A549 (cell line): ENCODE measurements at regions not wholly inside any gene's neighbourhood (a gene's known extent, or its start where the extent isn't known, plus 50 kb on each side); places are given as distances from the start of the nearest gene placed in this dataset.

Experiments
- CBX8 ChIP-seq: fragments of 200-600 bp; sonication (generic); IDR thresholded peaks from 2 replicates; pipeline ENCODE4 v1.6.1; 2016
- CHD4 ChIP-seq: fragments of 200-600 bp; sonication (generic); IDR thresholded peaks from 2 replicates; pipeline ENCODE4 v1.6.1; 2016; ENCODE audit warnings: antibody characterized with exemption, mild to moderate bottlenecking, borderline replicate concordance
- EP300 ChIP-seq, 2 experiments: fragments of >200 bp; sonication (Bioruptor Twin); formaldehyde crosslinking; IDR thresholded peaks; 2 replicates in 1 of 2; 3 replicates in 1 of 2; pipeline ENCODE4 v1.6.1; 2016 to 2017
- KDM1A ChIP-seq: fragments of 200-600 bp; sonication (generic); IDR thresholded peaks from 2 replicates; pipeline ENCODE4 v1.6.1; 2016; ENCODE audit warnings: low read depth, mild to moderate bottlenecking
- PHF8 ChIP-seq: fragments of 200-600 bp; sonication (generic); IDR thresholded peaks from 2 replicates; pipeline ENCODE4 v1.6.1; 2016; ENCODE audit warnings: low read depth, mild to moderate bottlenecking, antibody characterized with exemption, moderate library complexity, borderline replicate concordance
- RAD21 ChIP-seq, 2 experiments: fragments of >200 bp in 1 of 2; sonication (Bioruptor Twin) in 1 of 2; formaldehyde crosslinking in 1 of 2; IDR thresholded peaks in 1 of 2; conservative IDR thresholded peaks in 1 of 2; 2 replicates in 1 of 2; 3 replicates in 1 of 2; pipeline ENCODE4 v1.6.1; 2012 to 2018; ENCODE audit warnings: inconsistent platforms in 1 of 2
- RFX5 ChIP-seq: fragments of 450-650 bp; IDR thresholded peaks from 2 replicates; pipeline ENCODE4 v1.7.1; 2014; ENCODE audit warnings: antibody characterized with exemption, mild to moderate bottlenecking, moderate library complexity
- SREBF2 ChIP-seq: fragments of 450-650 bp; IDR thresholded peaks from 2 replicates; pipeline ENCODE4 v1.6.1; 2014; ENCODE audit warnings: mild to moderate bottlenecking, moderate library complexity
- TF ChIP-seq, protein P1 (sequence below): fragments of 150-350 bp; IDR thresholded peaks from 2 replicates; pipeline ENCODE4 v1.6.1; 2014; ENCODE audit warnings: low read depth, mild to moderate bottlenecking, low read length
- TF ChIP-seq, protein P2 (sequence below): fragments of >200 bp; sonication (Bioruptor Twin); formaldehyde crosslinking; IDR thresholded peaks from 3 replicates; pipeline ENCODE4 v1.5.1; 2016
- TF ChIP-seq, protein P3 (sequence below): fragments of 450-650 bp; IDR thresholded peaks from 2 replicates; pipeline ENCODE4 v1.6.1; 2014; ENCODE audit warnings: antibody characterized with exemption
- TF ChIP-seq, protein P4 (sequence below): IDR thresholded peaks from 2 replicates; pipeline ENCODE4 v1.6.1; 2012
- TF ChIP-seq, protein P5 (sequence below): fragments of >200 bp; sonication (Bioruptor Twin); formaldehyde crosslinking; IDR thresholded peaks from 3 replicates; pipeline ENCODE4 v1.6.1; 2016

DNA sequence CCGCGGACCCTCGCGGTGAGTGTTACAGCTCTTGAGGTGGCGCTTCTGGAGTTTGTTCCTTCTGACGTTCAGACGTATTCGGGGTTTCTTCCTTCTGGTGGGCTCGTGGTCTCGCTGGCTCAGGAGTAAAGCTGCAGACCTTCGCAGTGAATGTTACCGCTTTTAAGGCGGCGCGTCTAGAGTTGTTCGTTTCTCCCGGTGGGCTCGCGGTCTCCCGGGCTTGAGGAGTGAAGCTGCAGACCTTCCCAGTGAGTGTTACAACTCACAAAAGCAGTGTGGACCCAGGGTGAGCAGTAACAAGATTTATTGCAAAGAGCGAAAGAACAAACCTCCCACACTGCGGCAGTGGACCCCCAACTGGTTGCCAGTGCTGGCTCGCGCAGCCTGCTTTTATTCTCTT is 177.1 kb downstream of the UACA start:
- TF ChIP-seq, protein P1, sequence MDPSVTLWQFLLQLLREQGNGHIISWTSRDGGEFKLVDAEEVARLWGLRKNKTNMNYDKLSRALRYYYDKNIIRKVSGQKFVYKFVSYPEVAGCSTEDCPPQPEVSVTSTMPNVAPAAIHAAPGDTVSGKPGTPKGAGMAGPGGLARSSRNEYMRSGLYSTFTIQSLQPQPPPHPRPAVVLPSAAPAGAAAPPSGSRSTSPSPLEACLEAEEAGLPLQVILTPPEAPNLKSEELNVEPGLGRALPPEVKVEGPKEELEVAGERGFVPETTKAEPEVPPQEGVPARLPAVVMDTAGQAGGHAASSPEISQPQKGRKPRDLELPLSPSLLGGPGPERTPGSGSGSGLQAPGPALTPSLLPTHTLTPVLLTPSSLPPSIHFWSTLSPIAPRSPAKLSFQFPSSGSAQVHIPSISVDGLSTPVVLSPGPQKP, result no peak
- TF ChIP-seq, protein P2, sequence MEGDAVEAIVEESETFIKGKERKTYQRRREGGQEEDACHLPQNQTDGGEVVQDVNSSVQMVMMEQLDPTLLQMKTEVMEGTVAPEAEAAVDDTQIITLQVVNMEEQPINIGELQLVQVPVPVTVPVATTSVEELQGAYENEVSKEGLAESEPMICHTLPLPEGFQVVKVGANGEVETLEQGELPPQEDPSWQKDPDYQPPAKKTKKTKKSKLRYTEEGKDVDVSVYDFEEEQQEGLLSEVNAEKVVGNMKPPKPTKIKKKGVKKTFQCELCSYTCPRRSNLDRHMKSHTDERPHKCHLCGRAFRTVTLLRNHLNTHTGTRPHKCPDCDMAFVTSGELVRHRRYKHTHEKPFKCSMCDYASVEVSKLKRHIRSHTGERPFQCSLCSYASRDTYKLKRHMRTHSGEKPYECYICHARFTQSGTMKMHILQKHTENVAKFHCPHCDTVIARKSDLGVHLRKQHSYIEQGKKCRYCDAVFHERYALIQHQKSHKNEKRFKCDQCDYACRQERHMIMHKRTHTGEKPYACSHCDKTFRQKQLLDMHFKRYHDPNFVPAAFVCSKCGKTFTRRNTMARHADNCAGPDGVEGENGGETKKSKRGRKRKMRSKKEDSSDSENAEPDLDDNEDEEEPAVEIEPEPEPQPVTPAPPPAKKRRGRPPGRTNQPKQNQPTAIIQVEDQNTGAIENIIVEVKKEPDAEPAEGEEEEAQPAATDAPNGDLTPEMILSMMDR, result no peak
- TF ChIP-seq, protein P3, sequence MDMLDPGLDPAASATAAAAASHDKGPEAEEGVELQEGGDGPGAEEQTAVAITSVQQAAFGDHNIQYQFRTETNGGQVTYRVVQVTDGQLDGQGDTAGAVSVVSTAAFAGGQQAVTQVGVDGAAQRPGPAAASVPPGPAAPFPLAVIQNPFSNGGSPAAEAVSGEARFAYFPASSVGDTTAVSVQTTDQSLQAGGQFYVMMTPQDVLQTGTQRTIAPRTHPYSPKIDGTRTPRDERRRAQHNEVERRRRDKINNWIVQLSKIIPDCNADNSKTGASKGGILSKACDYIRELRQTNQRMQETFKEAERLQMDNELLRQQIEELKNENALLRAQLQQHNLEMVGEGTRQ, result no peak
- TF ChIP-seq EP300 (IDR thresholded peaks at IDR 0.05) (no peak), RFX5 (no peak), CHD4 (no peak), CBX8 (no peak), PHF8 (no peak), RAD21 (conservative IDR thresholded peaks at IDR 0.05 in 1 of 2, IDR thresholded peaks at IDR 0.05 in 1 of 2) (no peak), KDM1A (no peak), SREBF2 (no peak)
- TF ChIP-seq, protein P4, sequence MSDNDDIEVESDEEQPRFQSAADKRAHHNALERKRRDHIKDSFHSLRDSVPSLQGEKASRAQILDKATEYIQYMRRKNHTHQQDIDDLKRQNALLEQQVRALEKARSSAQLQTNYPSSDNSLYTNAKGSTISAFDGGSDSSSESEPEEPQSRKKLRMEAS, result no peak
- TF ChIP-seq, protein P5, sequence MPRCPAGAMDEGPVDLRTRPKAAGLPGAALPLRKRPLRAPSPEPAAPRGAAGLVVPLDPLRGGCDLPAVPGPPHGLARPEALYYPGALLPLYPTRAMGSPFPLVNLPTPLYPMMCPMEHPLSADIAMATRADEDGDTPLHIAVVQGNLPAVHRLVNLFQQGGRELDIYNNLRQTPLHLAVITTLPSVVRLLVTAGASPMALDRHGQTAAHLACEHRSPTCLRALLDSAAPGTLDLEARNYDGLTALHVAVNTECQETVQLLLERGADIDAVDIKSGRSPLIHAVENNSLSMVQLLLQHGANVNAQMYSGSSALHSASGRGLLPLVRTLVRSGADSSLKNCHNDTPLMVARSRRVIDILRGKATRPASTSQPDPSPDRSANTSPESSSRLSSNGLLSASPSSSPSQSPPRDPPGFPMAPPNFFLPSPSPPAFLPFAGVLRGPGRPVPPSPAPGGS, result no peak
